SH-SY5Y (cell line): ENCODE measurements at regions not wholly inside any gene's neighbourhood (a gene's known extent, or its start where the extent isn't known, plus 50 kb on each side); places are given as distances from the start of the nearest gene placed in this dataset.

Source experiments
- GATA2 ChIP-seq: IDR thresholded peaks from 2 replicates; pipeline ENCODE4 v1.6.1; 2011; ENCODE audit warnings: mild to moderate bottlenecking, low read depth, low read length
- GATA3 ChIP-seq: IDR thresholded peaks from 2 replicates; pipeline ENCODE4 v1.6.1; 2011; ENCODE audit warnings: low read depth, mild to moderate bottlenecking, low read length, moderate library complexity

DNA sequence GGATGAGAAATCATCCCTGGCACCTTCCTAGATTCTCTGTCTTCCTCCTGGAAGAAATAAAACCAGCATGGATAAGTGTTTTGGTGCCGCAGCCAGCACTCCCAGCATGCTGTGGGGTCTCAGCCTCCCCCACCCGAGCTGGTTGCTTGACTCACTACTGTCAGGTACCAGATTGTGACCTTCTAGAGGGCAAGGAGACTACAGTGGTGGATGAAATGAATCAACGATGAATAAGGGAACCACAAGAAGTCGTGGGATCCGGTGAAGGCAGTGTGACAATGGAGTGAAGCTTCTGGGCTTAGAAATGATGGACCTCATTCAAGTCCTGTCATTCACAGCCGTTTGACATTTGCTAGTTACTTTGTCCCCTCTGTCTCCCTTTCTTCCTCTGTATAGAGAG is 50.2 kb upstream of the SLCO3A1 start:
- TF ChIP-seq GATA3 (no peak), GATA2 (no peak)
